HEK293T (cell line): ENCODE measurements at regions not wholly inside any gene's neighbourhood (a gene's known extent, or its start where the extent isn't known, plus 50 kb on each side); places are given as distances from the start of the nearest gene placed in this dataset.

Source experiments
- CTCF ChIA-PET: fragments of 350-600 bp; formaldehyde crosslinking; extraction: SDS; loops from one replicate; lab custom pipeline; 2021; ENCODE audit warnings: antibody characterized with exemption, inconsistent platforms; lab: Yijun Ruan, JAX
- POLR2A ChIA-PET: fragments of 350-600 bp; formaldehyde crosslinking; extraction: SDS; loops from one replicate; lab custom pipeline; 2020; ENCODE audit warnings: antibody characterized with exemption, inconsistent platforms; lab: Yijun Ruan, JAX
- DNase-seq: peaks from one replicate; pipeline ENCODE4 v3.0.0; 2012; ENCODE audit warnings: mixed read lengths; ENCODE audit errors: extremely low spot score
- ARNT ChIP-seq: fragments of 450-650 bp; IDR thresholded peaks from 2 replicates; pipeline ENCODE4 v1.6.1; 2017; ENCODE audit warnings: mild to moderate bottlenecking
- BHLHE40 ChIP-seq: fragments of 450-650 bp; IDR thresholded peaks from 2 replicates; pipeline ENCODE4 v1.6.1; 2016; ENCODE audit warnings: mild to moderate bottlenecking, moderate library complexity, borderline replicate concordance
- CTBP1 ChIP-seq: fragments of 450-650 bp; IDR thresholded peaks from 2 replicates; pipeline ENCODE4 v1.6.1; 2016; ENCODE audit warnings: borderline replicate concordance
- ELF4 ChIP-seq: fragments of 450-650 bp; IDR thresholded peaks from 2 replicates; pipeline ENCODE4 v1.6.1; 2017; ENCODE audit warnings: antibody characterized with exemption
- FOXA1 ChIP-seq: fragments of 450-650 bp; IDR thresholded peaks from 2 replicates; pipeline ENCODE4 v1.6.1; 2016; ENCODE audit warnings: mild to moderate bottlenecking
- FOXK2 ChIP-seq: fragments of 450-650 bp; IDR thresholded peaks from 2 replicates; pipeline ENCODE4 v1.6.1; 2016; ENCODE audit warnings: mild to moderate bottlenecking
- FOXM1 ChIP-seq: fragments of 450-650 bp; IDR thresholded peaks from 2 replicates; pipeline ENCODE4 v1.6.1; 2017; ENCODE audit warnings: mild to moderate bottlenecking, borderline replicate concordance
- HDGF ChIP-seq: fragments of 450-650 bp; IDR thresholded peaks from 2 replicates; pipeline ENCODE4 v1.6.1; 2017; ENCODE audit warnings: antibody characterized with exemption, borderline replicate concordance
- L3MBTL2 ChIP-seq: fragments of 450-650 bp; conservative IDR thresholded peaks from 2 replicates; pipeline ENCODE4 v1.6.1; 2016; ENCODE audit warnings: mild to moderate bottlenecking
- LEF1 ChIP-seq: fragments of 450-650 bp; IDR thresholded peaks from 2 replicates; pipeline ENCODE4 v1.6.1; 2017; ENCODE audit warnings: mild to moderate bottlenecking, borderline replicate concordance
- NFRKB ChIP-seq: fragments of 450-650 bp; IDR thresholded peaks from 2 replicates; pipeline ENCODE4 v1.6.1; 2016; ENCODE audit warnings: mild to moderate bottlenecking, moderate library complexity
- SP1 ChIP-seq: fragments of 450-650 bp; IDR thresholded peaks from 2 replicates; pipeline ENCODE4 v1.6.1; 2017
- SUZ12 ChIP-seq: fragments of 450-650 bp; IDR thresholded peaks from 2 replicates; pipeline ENCODE4 v1.6.1; 2016; ENCODE audit warnings: mild to moderate bottlenecking
- TARDBP ChIP-seq: fragments of 450-650 bp; IDR thresholded peaks from 2 replicates; pipeline ENCODE4 v1.6.1; 2016
- ZNF384 ChIP-seq: fragments of 450-650 bp; IDR thresholded peaks from 2 replicates; pipeline ENCODE4 v1.6.1; 2016
- TF ChIP-seq, protein P1 (sequence below): fragments of 450-650 bp; IDR thresholded peaks from 2 replicates; pipeline ENCODE4 v1.6.1; 2016

DNA sequence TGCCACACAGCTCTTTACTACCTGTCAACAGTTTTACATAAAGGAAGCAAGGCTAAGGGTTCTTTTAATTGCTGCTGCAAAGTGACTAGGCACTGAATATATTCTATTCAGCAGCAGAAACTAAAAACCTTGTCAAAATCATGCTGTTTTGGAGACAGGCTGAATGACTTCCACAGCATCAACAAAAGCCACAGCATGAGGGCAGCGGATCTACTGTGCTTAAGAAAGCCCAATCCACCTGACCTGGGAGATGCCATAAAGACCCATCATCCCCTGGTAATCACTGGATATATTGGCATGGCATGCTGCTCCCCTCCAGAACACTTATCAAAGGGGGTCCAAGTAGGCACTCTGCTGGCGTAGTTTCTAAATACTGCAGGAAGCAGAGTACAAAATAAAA, 715.1 kb upstream of the SLC8A1 start:
- TF ChIP-seq SP1 (no peak), ELF4 (no peak)
- TF ChIP-seq, protein P1, sequence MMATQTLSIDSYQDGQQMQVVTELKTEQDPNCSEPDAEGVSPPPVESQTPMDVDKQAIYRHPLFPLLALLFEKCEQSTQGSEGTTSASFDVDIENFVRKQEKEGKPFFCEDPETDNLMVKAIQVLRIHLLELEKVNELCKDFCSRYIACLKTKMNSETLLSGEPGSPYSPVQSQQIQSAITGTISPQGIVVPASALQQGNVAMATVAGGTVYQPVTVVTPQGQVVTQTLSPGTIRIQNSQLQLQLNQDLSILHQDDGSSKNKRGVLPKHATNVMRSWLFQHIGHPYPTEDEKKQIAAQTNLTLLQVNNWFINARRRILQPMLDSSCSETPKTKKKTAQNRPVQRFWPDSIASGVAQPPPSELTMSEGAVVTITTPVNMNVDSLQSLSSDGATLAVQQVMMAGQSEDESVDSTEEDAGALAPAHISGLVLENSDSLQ: no peak
- POLR2A ChIA-PET: no interaction called here
- DNase-seq: no peak
- CTCF ChIA-PET: no interaction called here

DNA sequence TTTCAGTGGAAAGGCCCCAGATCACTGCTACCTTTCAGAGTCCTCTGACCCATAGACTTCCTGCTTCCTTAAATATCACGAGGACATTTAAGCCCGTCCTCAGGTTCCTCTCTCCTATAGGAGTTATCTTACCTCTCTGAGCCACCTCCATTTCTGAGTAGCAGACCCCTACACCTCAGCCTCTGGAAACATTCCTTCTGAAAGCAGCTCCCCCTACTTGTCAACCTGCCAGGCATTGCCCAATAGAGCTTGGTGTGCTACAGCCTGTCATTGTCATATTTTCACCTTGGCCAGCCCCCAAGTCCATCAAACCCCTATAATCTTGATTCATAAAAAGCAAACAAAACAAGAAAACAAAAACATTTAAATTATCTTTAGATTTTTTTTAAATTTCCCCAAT, 717.9 kb upstream of the SLC8A1 start:
- TF ChIP-seq TARDBP: no peak
- TF ChIP-seq, protein P1: no peak
- TF ChIP-seq ARNT: no peak
- no peak for TF ChIP-seq HDGF
- TF ChIP-seq L3MBTL2: no peak
- TF ChIP-seq BHLHE40: no peak
- TF ChIP-seq LEF1: no peak
- TF ChIP-seq NFRKB: no peak
- TF ChIP-seq CTBP1: no peak
- no peak for TF ChIP-seq SP1
- TF ChIP-seq FOXA1: no peak
- TF ChIP-seq ZNF384: no peak
- TF ChIP-seq SUZ12: no peak
- no peak for TF ChIP-seq ELF4
- no peak for TF ChIP-seq FOXM1
- TF ChIP-seq FOXK2: no peak
- ChIA-PET CTCF (no interaction called here), POLR2A (no interaction called here)
- no peak for DNase-seq

DNA sequence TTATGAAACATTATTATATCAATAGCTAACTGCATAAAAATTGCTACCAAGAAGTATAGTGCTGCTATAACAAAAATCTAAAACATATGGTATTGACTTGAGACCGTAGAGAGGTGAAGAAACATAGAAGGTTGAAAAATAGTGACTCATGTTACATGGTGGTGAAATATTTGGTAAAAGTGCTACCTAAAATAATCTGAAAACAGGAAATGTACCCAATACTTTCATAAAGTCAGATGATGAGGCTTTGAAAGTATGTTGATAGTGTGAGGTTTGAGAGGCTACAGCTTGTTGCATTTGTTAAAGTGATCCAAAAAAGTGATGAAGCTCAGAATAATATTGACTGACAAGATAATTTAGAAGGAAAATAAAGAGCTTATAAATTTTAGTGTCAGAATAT, 718.7 kb upstream of the SLC8A1 start:
- no peak for DNase-seq
- TF ChIP-seq FOXA1 (no peak), ARNT (no peak)
- TF ChIP-seq, protein P1: no peak
- POLR2A ChIA-PET: no interaction called here
- CTCF ChIA-PET: no interaction called here

DNA sequence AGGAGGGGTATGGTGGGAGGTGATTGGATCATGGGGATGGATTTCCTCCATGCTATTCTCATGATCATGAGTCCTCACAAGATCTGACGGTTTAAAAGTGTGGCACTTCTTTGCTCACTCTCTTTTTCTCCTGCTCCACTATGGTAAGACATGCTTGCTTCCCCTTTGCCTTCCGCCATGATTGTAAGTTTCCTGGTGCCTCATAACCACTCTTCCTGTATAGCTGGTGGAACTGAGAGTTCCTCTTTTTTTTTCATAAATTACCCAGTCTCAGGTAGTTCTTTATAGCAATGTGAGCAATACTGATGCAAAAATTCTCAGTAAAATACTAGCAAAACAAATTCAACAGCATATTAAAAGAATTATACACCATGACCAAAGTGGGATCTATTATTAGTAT, 728.5 kb upstream of the SLC8A1 start:
- CTCF ChIA-PET: no interaction called here
- POLR2A ChIA-PET: no interaction called here
- no peak for DNase-seq
- no peak for TF ChIP-seq NFRKB
- TF ChIP-seq ELF4: no peak
- no peak for TF ChIP-seq BHLHE40
- no peak for TF ChIP-seq SP1
- no peak for TF ChIP-seq ARNT
- TF ChIP-seq FOXK2: no peak
- no peak for TF ChIP-seq TARDBP
- TF ChIP-seq CTBP1: no peak
- TF ChIP-seq FOXM1: no peak
- TF ChIP-seq FOXA1: no peak
- no peak for TF ChIP-seq LEF1
- no peak for TF ChIP-seq L3MBTL2
- TF ChIP-seq SUZ12: no peak
- TF ChIP-seq ZNF384: no peak

DNA sequence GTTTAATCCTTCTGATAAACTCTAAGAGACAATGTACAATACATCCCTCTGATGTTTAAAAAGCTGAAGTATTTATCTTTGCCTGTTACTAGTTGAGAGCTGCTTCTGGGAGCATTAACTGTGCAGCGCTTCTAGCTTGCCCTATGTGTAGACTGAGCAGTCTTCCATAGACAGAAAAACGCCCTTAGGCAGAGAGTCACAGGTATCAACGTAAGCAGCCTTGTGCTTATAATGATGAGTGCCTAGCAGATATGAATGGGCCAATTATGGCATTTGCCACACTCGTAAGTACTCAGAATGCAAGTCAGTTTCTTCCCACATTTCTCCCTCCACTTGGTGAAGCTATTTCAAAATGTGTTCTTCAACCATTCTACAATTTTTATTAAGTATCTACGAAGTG, 731.1 kb upstream of the SLC8A1 start:
- POLR2A ChIA-PET: no interaction called here
- TF ChIP-seq ZNF384 (no peak), ELF4 (no peak), BHLHE40 (no peak), FOXK2 (no peak), FOXM1 (no peak), TARDBP (no peak), SUZ12 (no peak), ARNT (no peak), L3MBTL2 (no peak), NFRKB (no peak), CTBP1 (no peak), HDGF (no peak), FOXA1 (no peak), SP1 (no peak), LEF1 (no peak)
- TF ChIP-seq, protein P1: no peak
- CTCF ChIA-PET: interaction anchor here (0.6 kb wide), 1 partner anchor 61 kb away, joined by 4 read pairs; no protein-coding TSS in a partner anchor
- DNase-seq: no peak

DNA sequence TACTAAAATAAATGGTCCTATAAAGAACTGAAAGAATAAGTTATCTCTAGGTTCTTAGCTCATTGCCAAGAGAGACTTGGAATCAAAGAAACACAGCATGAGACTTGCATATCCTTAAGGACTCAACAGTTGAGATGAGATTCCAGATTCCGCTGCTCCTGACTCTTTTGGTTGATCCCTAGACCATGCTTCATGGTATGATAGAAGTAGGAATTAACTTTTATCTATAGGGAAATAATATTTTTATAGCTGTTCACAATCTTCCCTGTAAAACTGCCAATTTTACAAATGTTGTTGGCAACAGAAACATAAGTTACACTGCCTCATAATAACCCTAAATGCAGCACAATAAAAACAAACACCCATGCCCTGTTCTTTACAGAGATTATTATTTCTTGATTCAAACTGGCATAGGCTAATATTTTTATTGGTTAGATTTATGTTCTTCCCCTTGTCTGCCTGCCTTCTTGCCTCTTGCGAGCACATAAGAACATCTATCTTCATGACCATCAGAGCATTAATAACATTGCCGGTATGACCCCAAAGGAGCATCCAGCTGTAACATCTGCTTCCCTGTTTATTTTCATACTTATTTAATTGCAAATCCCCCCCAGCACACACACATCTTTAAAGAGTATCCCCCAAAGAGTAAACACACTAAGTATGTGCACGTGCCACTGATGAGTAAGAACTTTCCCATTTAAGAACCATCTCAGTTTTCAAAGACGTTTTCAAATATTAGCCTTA, 735.7 kb upstream of the SLC8A1 start:
- DNase-seq: no peak
- CTCF ChIA-PET: no interaction called here
- POLR2A ChIA-PET: no interaction called here
- no peak for TF ChIP-seq LEF1
- TF ChIP-seq L3MBTL2: no peak
- TF ChIP-seq ZNF384: no peak
- no peak for TF ChIP-seq CTBP1
- no peak for TF ChIP-seq BHLHE40
- TF ChIP-seq HDGF: no peak
- TF ChIP-seq FOXK2: no peak
- no peak for TF ChIP-seq SUZ12
- TF ChIP-seq, protein P1: no peak
- no peak for TF ChIP-seq FOXM1
- TF ChIP-seq ARNT: no peak
- TF ChIP-seq ELF4: no peak
